HG02798 (cell line): ENCODE measurements at regions not wholly inside any gene's neighbourhood (a gene's known extent, or its start where the extent isn't known, plus 50 kb on each side); places are given as distances from the start of the nearest gene placed in this dataset.

Experiments
- ATAC-seq: cut with Tn5 transposase; IDR thresholded peaks from one replicate; pipeline ENCODE4 v1.9.1; 2021; ENCODE audit warnings: mild to moderate bottlenecking; ENCODE audit not compliant: unreplicated experiment, poor library complexity

- no peak for ATAC-seq
Observed at GRCh38 chr20:57959018-57959417, 249.2 kb upstream of the PMEPA1 start.

- ATAC-seq = no peak
Observed at GRCh38 chr20:57958050-57958420, 248.2 kb upstream of the PMEPA1 start.

- ATAC-seq = no peak
Observed at GRCh38 chr20:57957411-57958049, 247.7 kb upstream of the PMEPA1 start.

- no peak for ATAC-seq
Observed at GRCh38 chr20:57953638-57954037, 243.8 kb upstream of the PMEPA1 start.

- ATAC-seq = no peak
Observed at GRCh38 chr20:57952136-57952535, 242.3 kb upstream of the PMEPA1 start.

GRCh38 chr20:57951549-57951948 lies 241.7 kb upstream of the PMEPA1 start:
- no peak for ATAC-seq

GRCh38 chr20:57950764-57951485 lies 241.1 kb upstream of the PMEPA1 start:
- ATAC-seq = no peak

- ATAC-seq = no peak
Observed at GRCh38 chr20:57948180-57948955, 238.6 kb upstream of the PMEPA1 start.

- ATAC-seq = no peak
Observed at GRCh38 chr20:57947421-57948179, 237.8 kb upstream of the PMEPA1 start.

- no peak for ATAC-seq
Observed at GRCh38 chr20:57946559-57947315, 236.9 kb upstream of the PMEPA1 start.

GRCh38 chr20:57944988-57945387 lies 235.2 kb upstream of the PMEPA1 start:
- ATAC-seq = no peak

GRCh38 chr20:57943950-57944349 lies 234.1 kb upstream of the PMEPA1 start:
- no peak for ATAC-seq

GRCh38 chr20:57943291-57943690 lies 233.5 kb upstream of the PMEPA1 start:
- no peak for ATAC-seq

GRCh38 chr20:57941604-57942381 lies 232.0 kb upstream of the PMEPA1 start:
- no peak for ATAC-seq

- ATAC-seq = no peak
Observed at GRCh38 chr20:57940868-57941522, 231.2 kb upstream of the PMEPA1 start.

GRCh38 chr20:57940376-57940775 lies 230.6 kb upstream of the PMEPA1 start:
- ATAC-seq = no peak

GRCh38 chr20:57939499-57939898 lies 229.7 kb upstream of the PMEPA1 start:
- ATAC-seq = no peak

GRCh38 chr20:57938158-57939108 lies 228.6 kb upstream of the PMEPA1 start:
- ATAC-seq = no peak
